Heart left ventricle (tissue), 13 donors: ENCODE measurements at regions not wholly inside any gene's neighbourhood (a gene's known extent, or its start where the extent isn't known, plus 50 kb on each side); places are given as distances from the start of the nearest gene placed in this dataset.

Experiments
- POLR2A ChIP-seq, 2 donors: fragments of 450-650 bp; IDR thresholded peaks; one replicate each; pipeline ENCODE4 v1.6.1; 2017; ENCODE audit warnings: antibody characterized with exemption in 2 of 2, mild to moderate bottlenecking in 2 of 2, moderate library complexity in 2 of 2
- TF ChIP-seq, protein P1 (sequence below), 12 donors: fragments of 200-600 bp; sonication (generic) in 4 of 12; IDR thresholded peaks; one replicate each; pipeline versions ENCODE4 v1.5.0 to v1.8.0; 2018 to 2022; ENCODE audit warnings: antibody characterized with exemption in 12 of 12, mild to moderate bottlenecking in 5 of 12
- donor health status: ischemic (EF 13 %, LVEDD 7.1; RV severe dilation, severe dysfunction).
- donor health status: DM: no; HTN: yes; CAD: no.
- donor health status: DM: no; HTN: no; CAD: no.
- donor health status: ischemic (EF 25% LVEDD 6.9; RV normal size, moderate dysfunction).
- donor health status: ischemic (EF 25% LVEDD 5.7; RV mildly dilated, moderate dysfunction).
- donor health status: ischemic (EF 35%, LVEDD 5.7; RV mildly dilated, moderate dysfunction).
- donor health status: nonischemic (EF 11% LVEDD 7.7; RV severe dilation, severe dysfunction).
- donor health status: DM: yes; HTN: yes; CAD: no.
- donor health status: PGD.
- donor health status: ischemic (EF 29% LVEDD 5.4; RV normal size, mild dysfunction).
- donor health status: nonischemic (EF 23%, LVEDD 6.1; RV moderate dilation, normal function).

GRCh38 chr4:14559646-14560045 lies 442.6 kb upstream of the CPEB2 start:
- TF ChIP-seq POLR2A (IDR thresholded peaks at IDR 0.05), result no peak
- TF ChIP-seq, protein P1, sequence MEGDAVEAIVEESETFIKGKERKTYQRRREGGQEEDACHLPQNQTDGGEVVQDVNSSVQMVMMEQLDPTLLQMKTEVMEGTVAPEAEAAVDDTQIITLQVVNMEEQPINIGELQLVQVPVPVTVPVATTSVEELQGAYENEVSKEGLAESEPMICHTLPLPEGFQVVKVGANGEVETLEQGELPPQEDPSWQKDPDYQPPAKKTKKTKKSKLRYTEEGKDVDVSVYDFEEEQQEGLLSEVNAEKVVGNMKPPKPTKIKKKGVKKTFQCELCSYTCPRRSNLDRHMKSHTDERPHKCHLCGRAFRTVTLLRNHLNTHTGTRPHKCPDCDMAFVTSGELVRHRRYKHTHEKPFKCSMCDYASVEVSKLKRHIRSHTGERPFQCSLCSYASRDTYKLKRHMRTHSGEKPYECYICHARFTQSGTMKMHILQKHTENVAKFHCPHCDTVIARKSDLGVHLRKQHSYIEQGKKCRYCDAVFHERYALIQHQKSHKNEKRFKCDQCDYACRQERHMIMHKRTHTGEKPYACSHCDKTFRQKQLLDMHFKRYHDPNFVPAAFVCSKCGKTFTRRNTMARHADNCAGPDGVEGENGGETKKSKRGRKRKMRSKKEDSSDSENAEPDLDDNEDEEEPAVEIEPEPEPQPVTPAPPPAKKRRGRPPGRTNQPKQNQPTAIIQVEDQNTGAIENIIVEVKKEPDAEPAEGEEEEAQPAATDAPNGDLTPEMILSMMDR (IDR thresholded peaks at IDR 0.05), result no peak
